ENCODE measurements at regions not wholly inside any gene's neighbourhood (a gene's known extent, or its start where the extent isn't known, plus 50 kb on each side); places are given as distances from the start of the nearest gene placed in this dataset.

DNA sequence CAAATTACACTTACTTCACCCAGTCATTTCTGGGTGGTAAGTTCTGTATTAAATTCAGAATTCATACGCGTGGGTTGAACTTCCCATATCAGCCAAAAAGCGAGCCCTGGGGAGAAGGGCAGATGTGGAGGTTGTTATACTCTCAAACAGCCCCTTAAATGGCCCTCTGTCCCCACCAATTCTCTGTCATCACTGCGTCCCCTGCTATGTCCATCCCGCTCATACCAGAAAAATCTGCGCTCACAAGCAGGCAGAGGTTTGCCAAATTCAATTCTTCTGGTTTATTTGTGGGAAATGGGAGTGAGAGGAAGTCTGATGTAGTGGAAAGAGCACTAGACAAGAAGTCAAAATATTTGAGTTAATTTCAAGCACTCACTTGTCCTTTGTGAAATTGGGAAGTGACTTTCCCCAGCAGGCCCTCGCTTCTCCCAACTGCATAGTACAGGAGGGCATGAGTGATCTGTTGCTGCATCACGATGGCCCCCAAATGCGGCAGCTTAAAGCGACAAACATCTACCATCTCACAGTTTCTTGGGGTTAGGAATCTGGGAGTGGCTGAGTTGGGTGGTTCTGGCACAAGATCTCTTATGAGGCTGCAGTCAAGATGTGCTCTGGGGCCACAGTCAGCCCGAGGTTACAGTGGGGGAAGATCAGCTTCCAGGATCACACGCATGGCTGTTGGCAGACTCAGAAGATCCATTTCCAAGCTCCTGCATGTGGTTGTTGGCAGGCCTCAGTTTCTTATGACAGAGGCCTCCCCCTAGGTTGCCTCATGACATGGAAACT is 67.7 kb downstream of the CPN2 start:
- TF ChIP-seq, protein P1, sequence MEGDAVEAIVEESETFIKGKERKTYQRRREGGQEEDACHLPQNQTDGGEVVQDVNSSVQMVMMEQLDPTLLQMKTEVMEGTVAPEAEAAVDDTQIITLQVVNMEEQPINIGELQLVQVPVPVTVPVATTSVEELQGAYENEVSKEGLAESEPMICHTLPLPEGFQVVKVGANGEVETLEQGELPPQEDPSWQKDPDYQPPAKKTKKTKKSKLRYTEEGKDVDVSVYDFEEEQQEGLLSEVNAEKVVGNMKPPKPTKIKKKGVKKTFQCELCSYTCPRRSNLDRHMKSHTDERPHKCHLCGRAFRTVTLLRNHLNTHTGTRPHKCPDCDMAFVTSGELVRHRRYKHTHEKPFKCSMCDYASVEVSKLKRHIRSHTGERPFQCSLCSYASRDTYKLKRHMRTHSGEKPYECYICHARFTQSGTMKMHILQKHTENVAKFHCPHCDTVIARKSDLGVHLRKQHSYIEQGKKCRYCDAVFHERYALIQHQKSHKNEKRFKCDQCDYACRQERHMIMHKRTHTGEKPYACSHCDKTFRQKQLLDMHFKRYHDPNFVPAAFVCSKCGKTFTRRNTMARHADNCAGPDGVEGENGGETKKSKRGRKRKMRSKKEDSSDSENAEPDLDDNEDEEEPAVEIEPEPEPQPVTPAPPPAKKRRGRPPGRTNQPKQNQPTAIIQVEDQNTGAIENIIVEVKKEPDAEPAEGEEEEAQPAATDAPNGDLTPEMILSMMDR (IDR thresholded peaks at IDR 0.05): no peak
- TF ChIP-seq POLR2A (IDR thresholded peaks at IDR 0.05): no peak

Measured in sigmoid colon (tissue), 3 donors.